Progenitor cell of endocrine pancreas (in vitro differentiated cells): ENCODE measurements at regions not wholly inside any gene's neighbourhood (a gene's known extent, or its start where the extent isn't known, plus 50 kb on each side); places are given as distances from the start of the nearest gene placed in this dataset.
A peak's percentile ranks its signal among the peaks of the same experiment; 100 is the strongest.

Experiments
- DNase-seq: peaks from one replicate; pipeline ENCODE4 v3.0.0; 2021; ENCODE audit warnings: low spot score; ENCODE audit not compliant: unreplicated experiment
- H3K27ac Mint-ChIP-seq: 2 replicates; pipeline ENCODE4 v1.8.0; 2021; ENCODE audit warnings: mild to moderate bottlenecking, moderate library complexity, mixed read lengths
- H3K27me3 Mint-ChIP-seq: 2 replicates; pipeline ENCODE4 v1.8.0; 2021; ENCODE audit warnings: mixed read lengths
- H3K36me3 Mint-ChIP-seq: 2 replicates; pipeline ENCODE4 v1.8.0; 2022; ENCODE audit warnings: mixed read lengths; ENCODE audit not compliant: insufficient read depth
- H3K4me1 Mint-ChIP-seq: 2 replicates; pipeline ENCODE4 v1.8.0; 2021; ENCODE audit warnings: low read depth, mixed read lengths
- H3K4me3 Mint-ChIP-seq: 2 replicates; pipeline ENCODE4 v1.8.0; 2021; ENCODE audit warnings: low read depth, mild to moderate bottlenecking, moderate library complexity, mixed read lengths
- H3K9me3 Mint-ChIP-seq: 2 replicates; pipeline ENCODE4 v1.8.0; 2021; ENCODE audit warnings: low read depth, mixed read lengths
- TF ChIP-seq, protein P1 (sequence below): fragments of 200-600 bp; sonication (generic); IDR thresholded peaks from one replicate; pipeline ENCODE4 v1.5.0; 2021; ENCODE audit warnings: antibody characterized with exemption, mild to moderate bottlenecking; ENCODE audit not compliant: unreplicated experiment

DNA sequence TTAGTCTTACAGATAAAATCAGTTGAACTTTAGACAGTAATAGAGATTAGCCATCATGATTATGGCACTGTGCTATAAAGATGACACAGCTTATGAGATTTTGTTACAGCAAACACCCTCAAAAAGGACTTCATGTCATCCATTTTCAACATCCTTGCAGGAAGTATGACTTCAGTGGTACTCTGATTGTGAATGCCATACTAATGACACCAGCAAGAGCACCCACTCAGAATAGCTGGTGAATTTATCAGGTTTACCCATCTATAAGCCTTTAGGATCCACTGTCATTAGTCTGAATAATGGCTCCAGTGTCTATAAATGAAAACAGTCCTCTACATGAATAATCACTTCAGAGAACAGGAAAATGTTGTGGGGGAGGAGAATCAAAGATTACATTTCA lies 615.2 kb downstream of the RPS29 start:
- no peaks in the 10 kb centered on the region for H3K36me3 Mint-ChIP-seq
- TF ChIP-seq, protein P1, sequence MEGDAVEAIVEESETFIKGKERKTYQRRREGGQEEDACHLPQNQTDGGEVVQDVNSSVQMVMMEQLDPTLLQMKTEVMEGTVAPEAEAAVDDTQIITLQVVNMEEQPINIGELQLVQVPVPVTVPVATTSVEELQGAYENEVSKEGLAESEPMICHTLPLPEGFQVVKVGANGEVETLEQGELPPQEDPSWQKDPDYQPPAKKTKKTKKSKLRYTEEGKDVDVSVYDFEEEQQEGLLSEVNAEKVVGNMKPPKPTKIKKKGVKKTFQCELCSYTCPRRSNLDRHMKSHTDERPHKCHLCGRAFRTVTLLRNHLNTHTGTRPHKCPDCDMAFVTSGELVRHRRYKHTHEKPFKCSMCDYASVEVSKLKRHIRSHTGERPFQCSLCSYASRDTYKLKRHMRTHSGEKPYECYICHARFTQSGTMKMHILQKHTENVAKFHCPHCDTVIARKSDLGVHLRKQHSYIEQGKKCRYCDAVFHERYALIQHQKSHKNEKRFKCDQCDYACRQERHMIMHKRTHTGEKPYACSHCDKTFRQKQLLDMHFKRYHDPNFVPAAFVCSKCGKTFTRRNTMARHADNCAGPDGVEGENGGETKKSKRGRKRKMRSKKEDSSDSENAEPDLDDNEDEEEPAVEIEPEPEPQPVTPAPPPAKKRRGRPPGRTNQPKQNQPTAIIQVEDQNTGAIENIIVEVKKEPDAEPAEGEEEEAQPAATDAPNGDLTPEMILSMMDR: no peak
- H3K4me1 Mint-ChIP-seq: peaks cover 7% of the 10 kb centered on the region
- no peaks in the 10 kb centered on the region for H3K27me3 Mint-ChIP-seq
- DNase-seq: no peak
- no peak overlapping the region for H3K27ac Mint-ChIP-seq
- no peak overlapping the region for H3K4me3 Mint-ChIP-seq
- peaks cover 3% of the 10 kb centered on the region for H3K9me3 Mint-ChIP-seq

DNA sequence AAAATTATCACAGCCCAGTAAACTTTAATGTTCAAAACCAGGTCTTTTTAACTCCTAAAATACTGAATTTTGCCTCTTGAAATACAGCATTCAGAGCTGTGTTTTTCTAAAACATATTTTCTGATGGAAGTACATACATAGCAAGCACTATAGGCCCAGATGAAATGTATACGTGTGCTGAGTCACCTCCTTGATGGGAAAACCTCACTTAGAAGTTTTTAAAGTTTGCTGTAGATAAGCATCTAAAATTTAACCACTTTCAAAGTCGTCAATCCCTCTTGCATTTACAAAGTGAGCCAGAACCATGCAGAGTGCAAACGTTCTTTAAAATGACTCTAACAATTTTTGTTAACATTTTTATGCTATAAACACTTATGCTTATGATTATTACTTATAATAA lies 618.8 kb downstream of the RPS29 start:
- DNase-seq: no peak
- H3K9me3 Mint-ChIP-seq: no peaks in the 10 kb centered on the region
- H3K4me1 Mint-ChIP-seq: peaks cover 11% of the 10 kb centered on the region
- H3K27ac Mint-ChIP-seq: no peak overlapping the region
- H3K27me3 Mint-ChIP-seq: no peaks in the 10 kb centered on the region
- H3K4me3 Mint-ChIP-seq: no peak overlapping the region
- TF ChIP-seq, protein P1: no peak
- no peaks in the 10 kb centered on the region for H3K36me3 Mint-ChIP-seq

GRCh38 chr14:48963231-48963790 lies 622.9 kb downstream of the RPS29 start:
- Mint-ChIP-seq H3K36me3 (no peaks in the 10 kb centered on the region), H3K4me1 (peaks cover 11% of the 10 kb centered on the region), H3K27ac (peak overlapping the region; percentile 25), H3K9me3 (no peaks in the 10 kb centered on the region), H3K27me3 (no peaks in the 10 kb centered on the region), H3K4me3 (no peak overlapping the region)
- TF ChIP-seq, protein P1: no peak
- no peak for DNase-seq

- TF ChIP-seq, protein P1: no peak
- Mint-ChIP-seq H3K36me3 (no peaks in the 10 kb centered on the region), H3K9me3 (no peaks in the 10 kb centered on the region), H3K27me3 (no peaks in the 10 kb centered on the region), H3K27ac (no peak overlapping the region), H3K4me1 (peaks cover 14% of the 10 kb centered on the region), H3K4me3 (no peak overlapping the region)
- no peak for DNase-seq
Observed at GRCh38 chr14:48957486-48957885, 628.7 kb downstream of the RPS29 start.

- no peak overlapping the region for H3K4me3 Mint-ChIP-seq
- H3K27ac Mint-ChIP-seq: no peak overlapping the region
- no peaks in the 10 kb centered on the region for H3K27me3 Mint-ChIP-seq
- H3K4me1 Mint-ChIP-seq: peaks cover 14% of the 10 kb centered on the region
- TF ChIP-seq, protein P1: no peak
- DNase-seq: no peak
- H3K9me3 Mint-ChIP-seq: no peaks in the 10 kb centered on the region
- H3K36me3 Mint-ChIP-seq: no peaks in the 10 kb centered on the region
Observed at GRCh38 chr14:48955857-48956256, 630.3 kb downstream of the RPS29 start.
